ENCODE measurements at regions not wholly inside any gene's neighbourhood (a gene's known extent, or its start where the extent isn't known, plus 50 kb on each side); places are given as distances from the start of the nearest gene placed in this dataset.
A peak's percentile ranks its signal among the peaks of the same experiment; 100 is the strongest.
"Not testable (repeated sequence)": the region's sequence is repeated elsewhere in the genome, so short reads cannot be mapped to it uniquely, and the experiment has no call there.

DNA sequence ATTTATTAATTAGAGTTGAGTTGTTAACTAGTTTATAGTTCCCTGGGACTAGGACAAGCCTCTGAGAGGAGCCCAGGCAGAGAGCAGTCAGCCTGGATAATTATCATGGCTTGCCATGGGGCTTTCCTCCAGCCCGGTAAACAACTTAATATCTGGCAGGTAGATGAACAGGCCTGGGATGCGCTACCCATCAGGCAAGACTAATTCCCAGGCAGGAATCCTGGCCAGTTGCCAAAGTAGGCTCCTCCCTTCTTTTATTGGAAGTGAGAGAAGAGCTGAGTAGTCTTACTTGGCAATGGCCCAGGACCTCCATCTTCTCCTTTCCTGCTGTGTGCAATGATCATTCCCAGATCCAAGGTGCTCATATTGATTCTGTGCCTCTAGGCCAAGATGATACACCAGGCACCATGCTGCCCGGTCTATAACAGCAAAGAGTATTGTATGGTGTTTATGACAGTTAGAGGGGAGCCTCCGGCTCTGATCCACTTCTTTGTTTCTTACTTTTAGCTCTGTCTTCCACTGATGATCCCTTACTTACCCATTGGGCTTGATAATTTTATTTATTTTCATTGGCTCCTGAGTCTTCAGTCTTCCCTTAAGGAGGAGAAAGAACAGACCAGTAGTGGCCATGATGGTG lies 408.7 kb downstream of the REEP3 start:
- DNase-seq: no peak

DNA sequence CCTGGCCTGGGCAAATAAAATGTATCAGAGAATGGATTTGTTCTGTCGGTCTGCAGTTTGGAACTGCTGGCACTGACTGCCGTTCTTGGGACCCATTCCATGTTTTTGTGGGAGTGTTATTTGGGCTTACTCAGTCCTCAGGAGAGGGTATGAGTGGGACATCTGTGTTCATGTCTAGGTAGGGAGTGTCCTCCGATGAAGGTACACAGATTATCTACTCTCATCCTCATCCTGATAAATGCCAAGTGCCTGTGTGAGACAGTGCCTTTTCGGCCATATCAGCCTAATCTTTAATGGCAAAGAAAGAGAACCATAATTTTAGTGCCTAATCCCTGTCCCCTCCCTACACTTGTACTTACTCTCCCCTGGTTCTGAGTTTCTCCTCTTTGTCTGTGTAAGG lies 409.4 kb downstream of the REEP3 start:
- no peak for DNase-seq

DNA sequence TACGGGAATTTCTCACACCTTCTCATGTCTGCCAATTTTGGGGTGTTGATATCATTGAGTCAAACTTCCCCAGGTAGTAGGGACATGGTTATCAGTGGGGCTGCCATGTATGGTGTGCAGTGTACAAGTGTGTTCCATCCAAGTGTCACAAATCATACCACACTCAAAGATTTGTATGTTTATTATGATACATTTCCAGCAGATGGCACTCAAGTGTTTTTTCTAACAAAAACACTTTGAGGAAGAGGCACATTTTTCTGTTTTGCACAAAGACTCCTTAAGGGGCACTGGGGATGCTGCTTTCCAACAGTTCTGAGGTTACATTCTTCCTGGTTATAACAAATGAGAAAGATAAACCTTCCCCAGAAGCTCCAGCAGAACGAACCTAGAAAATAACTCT lies 414.5 kb downstream of the REEP3 start:
- peak; percentile 82 to 88 for DNase-seq

DNA sequence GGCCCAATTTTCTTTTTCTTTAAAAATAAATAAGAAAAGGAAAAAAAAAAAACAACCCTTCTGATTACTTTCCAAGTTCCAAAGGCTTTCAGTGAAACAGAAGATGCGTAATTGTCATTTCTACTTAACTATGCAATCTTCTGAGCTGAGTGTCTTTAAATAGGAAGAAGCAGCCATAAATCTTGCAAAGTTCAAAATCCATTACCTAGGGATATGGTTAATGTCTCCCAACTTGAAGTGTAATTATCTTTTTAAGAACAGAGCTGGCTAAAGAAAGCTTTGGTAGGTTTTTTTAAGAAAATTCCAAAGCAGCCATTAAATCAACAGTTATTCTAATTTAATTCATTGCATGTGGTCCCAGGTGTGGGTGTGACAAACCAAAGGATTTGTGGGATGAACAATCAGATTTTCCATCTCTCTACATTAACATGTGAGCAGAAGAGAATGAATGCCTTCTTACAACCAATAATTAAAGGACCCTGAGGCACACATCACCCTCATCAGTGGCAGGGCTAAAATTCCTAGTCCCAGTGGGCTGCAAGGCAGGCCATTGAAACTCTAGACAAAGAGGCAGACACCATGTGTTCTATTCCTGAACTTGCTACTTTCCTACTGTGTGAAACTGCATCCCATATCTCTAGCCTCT lies 419.2 kb downstream of the REEP3 start:
- no peak for DNase-seq

DNA sequence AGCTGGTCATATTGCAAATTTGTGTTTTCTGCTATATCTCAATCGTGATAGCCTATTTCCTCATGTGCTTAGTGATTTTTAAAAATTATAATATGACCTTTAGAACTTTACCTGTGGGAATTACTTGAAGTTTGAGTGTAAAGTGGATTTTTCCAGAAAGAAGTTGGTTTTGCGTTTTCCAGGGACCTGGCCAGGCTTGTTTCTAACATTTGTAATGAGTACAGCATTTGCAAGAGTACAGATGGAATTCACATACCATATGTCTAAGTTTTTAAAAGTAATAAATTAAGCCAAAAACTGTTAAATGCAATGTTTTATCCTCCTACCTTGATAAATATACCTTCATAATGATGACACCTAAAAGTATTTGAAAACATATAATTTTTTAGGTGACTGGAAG lies 443.2 kb downstream of the REEP3 start:
- DNase-seq: no peak

DNA sequence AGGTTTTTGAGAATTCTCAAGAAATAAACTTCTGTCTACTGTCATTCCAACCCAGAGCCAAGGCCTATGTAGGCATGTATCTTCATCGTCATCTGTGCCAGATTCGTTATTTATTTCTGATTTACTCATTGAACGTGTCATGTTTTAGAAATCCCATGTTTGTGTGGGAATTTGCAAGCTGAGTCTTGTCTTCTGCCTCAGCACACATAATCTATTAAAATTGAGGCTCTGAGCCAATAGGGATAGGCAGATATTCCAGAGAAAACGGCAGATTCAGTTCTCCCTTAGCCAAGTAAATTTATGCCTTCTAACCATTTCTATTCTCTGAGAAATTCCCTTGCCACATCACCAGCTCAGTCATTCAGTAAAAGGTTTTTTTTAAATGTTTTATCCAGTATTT lies 444.6 kb downstream of the REEP3 start:
- DNase-seq: no peak

DNA sequence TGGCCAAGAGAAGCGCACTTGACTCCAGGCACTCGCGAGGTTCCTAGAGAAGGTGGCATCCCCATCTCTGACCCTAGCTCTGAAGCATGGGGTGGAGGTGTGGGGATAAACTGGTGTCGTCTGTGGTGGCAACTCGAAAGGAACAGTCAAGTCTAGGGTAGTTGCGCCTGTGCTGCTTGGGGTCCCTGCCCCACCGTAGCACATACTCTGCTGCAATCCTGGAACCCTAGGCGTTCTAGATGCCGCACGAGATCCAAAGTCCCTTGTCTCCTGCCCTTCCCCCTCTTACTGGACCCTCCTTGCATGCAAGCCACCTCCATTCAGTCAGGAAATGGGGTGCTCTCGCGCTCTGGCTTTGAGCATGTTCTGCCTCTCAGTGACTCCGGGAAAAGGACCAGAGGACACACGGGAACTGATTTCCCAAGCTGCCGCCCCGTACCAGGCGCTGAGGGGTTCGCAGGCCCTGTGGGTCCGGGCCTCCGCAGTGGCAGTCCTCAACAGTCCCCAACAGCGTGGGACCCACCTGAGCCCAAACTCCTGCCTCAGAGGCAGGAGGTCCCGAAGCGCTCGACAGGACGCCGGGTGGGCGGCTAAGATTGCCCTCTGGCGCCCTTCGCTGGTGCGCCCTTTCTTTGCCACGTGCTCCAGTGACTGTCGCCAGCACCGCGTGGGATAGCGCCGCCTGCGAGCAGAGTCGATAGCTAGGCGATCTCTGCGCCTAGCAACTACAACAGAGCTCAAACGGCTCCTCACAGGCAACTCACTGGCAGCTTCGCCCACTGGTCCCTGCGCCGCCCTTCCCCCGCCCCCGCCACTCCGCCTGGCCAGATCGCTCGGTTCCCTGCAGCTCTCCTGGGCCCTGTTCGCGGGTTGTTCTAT lies 452.0 kb downstream of the REEP3 start:
- no peak for DNase-seq

DNA sequence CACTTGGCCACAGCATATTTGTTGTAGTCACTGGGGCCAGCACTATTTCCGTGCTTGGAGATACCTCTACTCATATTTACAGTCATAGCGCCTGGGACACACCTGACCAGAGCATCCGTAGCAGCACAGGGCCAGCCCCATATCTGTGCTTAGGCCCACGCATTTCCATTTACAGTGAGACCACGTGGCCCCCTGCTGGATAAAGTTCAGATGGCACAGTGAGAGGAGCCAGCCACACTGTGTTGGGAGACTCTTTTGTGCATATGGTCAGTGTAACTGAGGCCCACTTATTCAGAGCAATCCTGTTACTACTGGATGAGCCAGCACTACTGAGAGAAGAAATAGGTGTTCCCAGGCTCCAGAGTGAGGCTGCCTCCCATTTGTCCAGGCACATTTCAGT lies 455.3 kb downstream of the REEP3 start:
- peak; percentile 60 to 71 for DNase-seq

DNA sequence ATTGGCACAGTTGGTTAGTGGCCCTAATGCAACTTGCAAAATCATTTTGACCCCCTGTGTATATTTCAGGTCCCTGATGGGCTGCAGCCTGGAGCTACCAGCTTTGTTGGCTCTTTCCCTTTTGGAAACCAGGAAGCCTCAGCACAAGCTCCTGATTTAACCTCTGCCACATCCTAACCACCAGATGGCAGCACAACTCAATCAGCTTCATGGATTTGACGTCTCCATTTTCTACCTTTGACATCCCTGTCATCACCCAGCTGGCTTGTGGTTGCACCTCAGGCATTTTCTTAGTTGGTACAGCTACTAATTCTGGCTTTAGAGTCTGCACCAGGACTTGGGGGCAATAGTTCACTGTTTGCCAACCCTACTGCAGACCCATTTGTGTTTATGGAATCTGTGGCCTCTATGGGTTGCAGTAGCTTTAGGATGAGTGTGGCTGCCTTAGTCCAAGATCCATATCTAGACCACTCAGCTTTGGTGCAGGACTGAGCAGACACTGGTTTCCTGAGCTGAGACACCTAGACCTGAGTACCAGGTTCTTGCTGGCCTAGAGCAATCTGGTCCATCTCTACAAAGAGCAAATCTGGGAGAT lies 456.2 kb downstream of the REEP3 start:
- DNase-seq: peak; percentile 69 to 89

DNA sequence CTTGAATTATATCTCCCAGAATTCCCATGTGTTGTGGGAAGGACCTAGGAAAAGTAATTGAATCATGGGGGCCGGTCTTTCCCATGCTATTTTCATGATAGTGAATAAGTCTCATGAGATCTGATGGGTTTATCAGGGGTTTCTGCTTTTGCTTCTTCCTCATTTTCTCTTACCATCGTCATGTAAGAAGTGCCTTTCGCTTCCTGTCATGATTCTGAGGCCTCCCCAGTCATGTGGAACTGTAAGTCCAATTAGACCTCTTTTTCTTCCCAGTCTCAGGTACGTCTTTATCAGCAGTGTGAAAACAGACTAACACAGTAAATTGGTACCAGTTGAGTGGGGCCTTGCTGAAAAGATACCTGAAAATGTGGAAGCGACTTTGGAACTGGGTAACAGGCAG lies 459.7 kb downstream of the REEP3 start:
- peak; percentile 8 to 41 for DNase-seq

DNA sequence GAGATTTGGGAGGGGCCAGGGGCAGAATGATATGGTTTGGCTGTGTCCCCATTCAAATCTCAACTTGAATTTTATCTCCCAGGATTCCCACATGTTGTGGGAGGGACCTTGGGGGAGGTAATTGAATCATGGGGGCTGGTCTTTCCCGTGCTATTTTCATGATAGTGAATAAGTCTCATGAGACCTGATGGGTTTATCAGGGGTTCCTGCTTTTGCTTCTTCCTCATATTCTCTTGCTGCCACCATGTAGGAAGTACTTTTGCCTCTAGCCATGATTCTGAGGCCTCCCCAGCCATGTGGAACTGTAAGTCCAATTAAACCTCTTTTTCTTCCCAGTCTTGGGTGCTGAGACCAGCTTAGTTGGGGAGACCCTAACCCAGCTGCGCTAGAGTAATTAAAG lies 462.9 kb downstream of the REEP3 start:
- not testable (repeated sequence) for DNase-seq

DNA sequence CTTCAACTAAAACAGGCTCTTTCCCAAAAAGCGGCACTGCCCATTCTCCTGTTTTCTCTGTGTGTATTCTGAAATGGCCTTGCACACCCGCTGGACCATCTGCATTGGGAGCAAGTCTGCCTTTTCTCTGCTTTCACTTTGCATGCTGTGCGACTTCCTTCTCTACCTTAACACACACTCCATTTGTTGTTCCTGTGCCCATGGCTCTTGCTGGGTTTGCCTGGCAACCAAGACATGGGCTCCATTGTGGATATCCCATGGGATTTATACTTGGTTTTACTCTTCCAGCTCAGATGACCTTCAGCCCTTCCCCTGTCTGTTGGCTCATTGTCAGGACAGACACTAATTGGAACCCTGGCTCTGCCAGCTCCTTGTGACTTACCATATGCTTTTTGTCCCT lies 465.3 kb downstream of the REEP3 start:
- no peak for DNase-seq

DNA sequence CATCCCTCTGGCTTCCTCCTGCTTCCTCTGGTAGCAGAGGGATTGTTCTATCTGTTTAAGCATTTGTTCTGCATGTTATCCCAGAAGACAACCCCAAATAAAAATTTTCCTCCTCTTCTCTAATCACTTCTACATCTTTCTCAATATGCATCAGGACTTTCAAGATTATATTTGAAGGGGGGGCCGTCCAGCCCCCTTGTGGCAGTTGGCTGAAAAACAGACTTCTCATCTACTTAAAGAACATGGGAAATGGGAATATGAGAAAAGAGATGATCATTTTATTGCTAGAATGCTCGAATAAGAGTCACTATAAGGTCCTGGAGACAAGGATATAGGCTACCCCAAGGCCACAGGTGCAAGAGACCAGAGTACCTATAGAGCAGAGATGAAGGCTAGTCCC lies 466.0 kb downstream of the REEP3 start:
- no peak for DNase-seq

DNA sequence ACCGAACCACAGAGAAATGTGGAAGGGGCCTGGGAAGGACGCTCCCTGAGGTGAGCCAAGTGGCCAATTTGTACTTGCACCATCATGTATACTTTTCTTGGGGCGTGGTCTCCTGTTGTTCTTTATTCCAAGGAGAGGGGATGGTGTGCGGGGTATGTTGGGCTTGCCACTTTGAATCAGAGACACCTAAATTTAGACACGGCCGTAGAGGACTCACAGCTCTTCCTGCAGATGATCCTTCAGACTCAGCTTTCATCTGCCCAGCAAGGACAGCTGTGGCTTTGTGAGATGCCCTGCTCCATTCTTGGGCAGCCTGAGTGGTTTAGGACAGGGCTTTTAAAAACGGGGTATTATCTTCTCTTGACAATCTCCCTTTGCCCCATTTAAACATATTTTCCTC lies 473.2 kb downstream of the REEP3 start:
- DNase-seq: no peak

DNA sequence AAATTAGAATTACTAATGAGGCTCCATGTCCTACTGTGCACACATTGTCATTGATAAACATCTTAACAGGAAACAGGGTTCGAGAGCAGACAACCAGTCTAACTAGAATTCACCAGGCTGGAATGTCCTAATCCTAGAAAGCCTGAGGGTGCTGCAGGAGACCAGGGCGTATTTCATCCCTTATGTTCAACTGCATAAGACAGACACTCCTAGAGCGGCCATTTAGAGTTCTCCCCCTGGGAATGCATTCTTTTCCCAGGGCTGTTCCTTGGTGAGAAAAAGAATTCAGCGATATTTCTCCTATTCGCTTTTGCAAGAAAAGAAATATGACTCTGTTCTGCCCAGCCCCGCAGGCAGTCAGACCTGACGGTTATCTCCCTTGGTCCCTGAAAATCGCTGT lies 486.0 kb downstream of the REEP3 start:
- no peak for DNase-seq

DNA sequence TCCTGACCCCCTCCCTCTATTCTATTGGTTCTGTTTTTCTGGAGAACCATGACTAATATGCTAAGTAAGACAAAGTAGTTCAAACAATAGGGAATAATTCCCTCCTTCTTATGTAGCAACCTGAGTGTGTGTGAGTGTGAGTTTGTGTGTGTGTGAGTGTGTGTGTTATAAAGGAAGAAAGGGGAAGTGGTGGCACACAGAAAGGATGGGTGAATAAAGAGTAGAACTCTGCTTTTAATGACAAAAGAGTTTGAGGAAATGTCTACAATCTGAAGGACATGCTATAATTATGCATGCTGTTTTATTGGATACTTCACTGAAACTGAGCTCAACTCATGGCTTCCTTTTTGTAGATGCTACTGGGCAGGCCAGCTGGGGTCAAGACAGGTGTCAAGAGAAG lies 489.5 kb downstream of the REEP3 start:
- DNase-seq: peak; percentile 27 to 34

DNA sequence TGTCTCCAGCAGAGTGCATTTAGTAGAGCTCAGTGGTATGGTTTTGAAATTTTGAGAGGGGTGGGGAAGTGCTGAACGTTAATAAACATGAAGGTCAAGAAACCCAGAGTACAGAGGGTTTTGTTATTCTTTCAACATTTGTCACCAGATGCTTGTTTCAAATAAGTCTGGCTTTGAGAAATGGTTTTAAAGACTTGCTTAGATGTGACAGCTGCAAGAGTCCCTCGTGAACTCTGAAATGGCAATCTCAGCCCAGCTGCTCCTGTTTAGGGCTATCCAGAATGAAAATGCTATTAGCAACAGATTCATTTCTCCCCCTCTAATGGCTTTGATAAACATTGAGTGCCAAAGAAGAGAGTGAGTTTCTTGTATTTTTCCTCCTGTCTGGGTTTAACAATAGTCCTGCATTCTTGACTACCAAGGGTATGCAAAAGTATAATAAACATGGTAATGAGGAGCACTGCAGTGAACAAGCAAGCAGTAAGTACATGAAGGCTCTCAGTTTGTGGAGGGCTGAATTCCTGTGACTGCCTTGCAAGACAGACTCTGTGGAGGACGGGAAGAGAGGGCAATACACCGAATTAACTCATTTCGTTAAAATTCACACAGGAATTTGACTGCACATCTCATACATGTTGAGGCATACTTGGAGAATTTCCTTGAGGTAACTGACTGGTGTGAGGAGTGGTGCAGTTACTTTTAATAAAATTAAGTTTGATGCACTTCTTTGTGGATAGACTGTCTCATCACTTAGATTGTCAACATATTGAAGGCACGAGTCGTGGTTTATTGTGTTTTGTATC lies 490.9 kb downstream of the REEP3 start:
- no peak for DNase-seq

DNA sequence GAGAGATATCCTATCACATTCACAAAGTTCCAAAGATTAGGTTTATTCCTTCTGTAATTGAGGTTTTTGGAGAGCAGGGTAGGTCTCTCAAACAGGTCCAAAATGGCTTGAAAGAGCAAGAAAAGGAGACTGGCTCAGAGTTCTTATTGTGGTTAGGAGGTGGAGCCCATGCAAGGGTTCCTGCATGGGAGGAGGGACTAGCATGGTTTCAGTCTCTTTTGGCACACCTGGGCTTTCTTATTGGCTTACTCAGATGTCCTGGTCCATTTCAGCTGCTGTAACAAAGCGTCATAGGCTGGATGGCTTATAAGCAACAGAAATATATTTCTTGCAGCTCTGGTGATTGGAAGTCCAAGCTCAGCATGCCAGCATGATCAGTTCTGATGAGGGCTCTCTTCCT lies 493.1 kb downstream of the REEP3 start:
- DNase-seq: no peak

DNA sequence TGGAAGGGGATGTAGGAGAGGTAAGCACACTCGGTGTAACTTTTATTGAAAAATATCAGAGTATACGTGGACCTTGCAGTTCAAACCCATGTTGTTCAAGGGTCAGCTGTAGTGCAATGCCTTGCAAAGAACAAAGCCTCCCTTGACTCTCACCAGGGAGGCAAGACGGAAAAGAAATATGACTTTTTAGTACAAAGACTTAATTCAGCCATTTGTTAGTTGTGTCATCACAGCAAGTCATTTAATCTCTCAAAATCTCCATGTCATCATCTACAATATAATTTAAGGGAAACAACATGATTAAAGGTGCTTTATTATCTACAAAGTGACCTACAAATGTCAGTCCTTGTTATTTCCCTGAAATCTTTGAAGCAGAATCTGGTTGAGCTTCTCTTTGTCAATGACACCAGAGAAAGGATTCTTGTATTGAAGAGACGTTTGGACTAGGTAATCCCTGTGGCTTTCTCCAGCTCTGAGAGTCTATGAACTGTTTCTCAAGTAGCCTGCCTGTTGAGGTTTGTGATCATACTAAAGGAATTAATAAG lies 502.8 kb downstream of the REEP3 start:
- no peak for DNase-seq

DNA sequence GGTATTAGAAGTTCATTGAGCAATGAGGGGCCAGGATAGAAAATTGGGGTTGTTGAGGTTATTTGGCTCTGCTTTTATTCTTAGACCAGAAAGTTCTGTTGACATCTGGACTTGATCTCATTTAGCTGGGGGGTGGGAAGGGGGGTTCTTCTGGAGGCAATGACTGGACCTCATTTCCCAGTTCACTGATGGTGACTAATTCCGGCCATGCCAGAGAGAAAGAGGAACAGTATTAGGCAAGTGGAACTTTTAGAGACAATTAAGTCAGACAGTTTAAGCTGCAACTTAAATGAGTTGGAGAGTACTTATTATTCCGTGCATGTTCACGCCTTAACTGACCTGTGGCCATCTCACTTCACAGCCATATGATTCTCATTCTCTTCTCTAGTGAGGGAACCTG lies 512.5 kb downstream of the REEP3 start:
- DNase-seq: peak in 1 of 2 experiments; percentile 14

DNA sequence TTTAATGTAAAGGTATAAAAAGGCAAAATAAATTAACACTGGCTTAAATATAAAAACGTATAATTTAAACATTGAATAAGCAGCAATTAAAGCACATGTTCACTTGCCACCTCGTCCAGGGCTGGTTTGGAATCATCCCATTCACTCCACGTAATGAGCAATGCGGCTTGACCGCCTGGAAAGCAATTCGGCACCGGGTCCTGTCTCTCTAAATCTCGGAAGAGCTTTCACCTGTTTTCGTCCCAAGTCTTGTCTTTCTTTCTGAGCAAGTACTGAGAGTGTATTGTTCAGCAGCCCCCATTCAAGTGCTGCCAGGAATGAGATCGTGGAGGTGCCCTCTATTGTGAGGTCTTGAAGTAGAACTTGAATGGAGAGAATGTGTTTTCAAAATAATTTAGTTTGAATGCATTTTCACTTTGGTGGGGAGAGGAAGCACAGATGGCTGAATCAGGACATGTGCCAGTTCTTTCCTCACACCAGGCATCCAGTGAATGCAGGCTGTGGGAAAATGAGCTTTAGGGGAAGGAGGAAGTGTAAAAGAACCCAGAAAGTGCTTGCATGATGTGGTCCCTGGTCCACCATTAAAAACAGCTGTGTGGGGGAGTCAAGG lies 515.2 kb downstream of the REEP3 start:
- DNase-seq: peak; percentile 88 to 91

DNA sequence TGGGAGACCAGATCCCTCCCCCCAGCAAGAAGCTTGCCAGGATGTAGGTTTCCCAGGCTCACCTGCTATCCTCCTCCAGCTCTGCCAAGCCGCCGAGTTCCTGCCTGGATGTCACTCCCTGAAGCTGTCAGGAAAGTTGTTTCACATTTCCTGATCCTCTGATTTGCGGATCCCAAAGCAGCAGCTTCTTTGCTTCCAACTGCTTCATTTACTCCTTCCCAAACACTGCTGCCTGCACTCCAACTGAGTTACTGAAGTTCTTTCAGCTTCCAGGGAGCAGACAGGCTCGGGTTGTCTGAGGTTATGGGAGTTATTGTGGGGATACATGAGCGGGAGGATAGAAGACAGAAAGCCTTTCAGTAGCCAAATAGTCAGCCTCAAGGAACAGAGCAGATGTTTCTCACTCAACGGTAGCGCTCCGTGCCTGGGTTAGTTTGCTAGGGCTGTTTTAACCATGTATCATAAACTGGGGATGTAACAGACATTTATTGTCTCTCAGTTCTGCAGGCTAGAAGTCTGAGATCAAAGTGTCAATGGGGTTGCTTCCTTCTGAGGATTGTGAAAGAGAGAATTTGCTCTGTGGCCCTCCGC lies 516.0 kb downstream of the REEP3 start:
- DNase-seq: no peak

Measured in Kasumi-1 (cell line).